ENCODE measurements at regions not wholly inside any gene's neighbourhood (a gene's known extent, or its start where the extent isn't known, plus 50 kb on each side); places are given as distances from the start of the nearest gene placed in this dataset.

- no peak for FAIRE-seq
These were observed 353.4 kb upstream of the PLXNA2 start for GRCh38 chr1:208597571-208597970.

- no peak for FAIRE-seq
These were observed 353.8 kb upstream of the PLXNA2 start for GRCh38 chr1:208598021-208598420.

GRCh38 chr1:208599063-208599462 is 354.9 kb upstream of the PLXNA2 start:
- no peak for FAIRE-seq

- no peak for FAIRE-seq
These were observed 356.4 kb upstream of the PLXNA2 start for GRCh38 chr1:208600456-208601190.

- FAIRE-seq = no peak
These were observed 357.4 kb upstream of the PLXNA2 start for GRCh38 chr1:208601561-208601960.

GRCh38 chr1:208603721-208604120 is 359.5 kb upstream of the PLXNA2 start:
- no peak for FAIRE-seq

- no peak for FAIRE-seq
These were observed 360.1 kb upstream of the PLXNA2 start for GRCh38 chr1:208604295-208604694.

- FAIRE-seq = no peak
These were observed 362.8 kb upstream of the PLXNA2 start for GRCh38 chr1:208606959-208607358.

- FAIRE-seq = no peak
These were observed 363.4 kb upstream of the PLXNA2 start for GRCh38 chr1:208607616-208608015.

GRCh38 chr1:208614610-208615009 is 370.4 kb upstream of the PLXNA2 start:
- FAIRE-seq = no peak

- no peak for FAIRE-seq
These were observed 371.2 kb upstream of the PLXNA2 start for GRCh38 chr1:208615371-208615770.

- FAIRE-seq = no peak
These were observed 372.6 kb upstream of the PLXNA2 start for GRCh38 chr1:208616776-208617175.

- FAIRE-seq = no peak
These were observed 384.1 kb upstream of the PLXNA2 start for GRCh38 chr1:208628022-208628914.

GRCh38 chr1:208631092-208631491 is 386.9 kb upstream of the PLXNA2 start:
- no peak for FAIRE-seq

- FAIRE-seq = no peak
These were observed 387.3 kb upstream of the PLXNA2 start for GRCh38 chr1:208631506-208631905.

- FAIRE-seq = no peak
These were observed 390.4 kb upstream of the PLXNA2 start for GRCh38 chr1:208634346-208635140.

GRCh38 chr1:208637181-208637580 is 393.0 kb upstream of the PLXNA2 start:
- no peak for FAIRE-seq

GRCh38 chr1:208639382-208639781 is 395.2 kb upstream of the PLXNA2 start:
- no peak for FAIRE-seq

GRCh38 chr1:208640295-208640694 is 396.1 kb upstream of the PLXNA2 start:
- no peak for FAIRE-seq

GRCh38 chr1:208641579-208642280 is 397.5 kb upstream of the PLXNA2 start:
- no peak for FAIRE-seq

GRCh38 chr1:208643005-208643597 is 398.9 kb upstream of the PLXNA2 start:
- FAIRE-seq = no peak
